ENCODE measurements at regions not wholly inside any gene's neighbourhood (a gene's known extent, or its start where the extent isn't known, plus 50 kb on each side); places are given as distances from the start of the nearest gene placed in this dataset.

GRCh38 chr1:48082271-48082962, 85.2 kb upstream of the TRABD2B start:
- TF ChIP-seq JUNB (IDR thresholded peaks at IDR 0.05; ENCODE audit: unreplicated experiment) (no peak), EZH2 (IDR thresholded peaks at IDR 0.05; ENCODE audit: low read depth, unreplicated experiment) (no peak), EZH2phosphoT487 (IDR thresholded peaks at IDR 0.05; ENCODE audit: unreplicated experiment) (no peak), CTCF (conservative IDR thresholded peaks at IDR 0.05; ENCODE audit: low read depth in 2 of 2) (no peak), CREB1 (CRISPR knock-in tag; IDR thresholded peaks at IDR 0.05; ENCODE audit: low read depth) (no peak), ETS1 (IDR thresholded peaks at IDR 0.05) (no peak)

GRCh38 chr1:48080331-48081255, 83.4 kb upstream of the TRABD2B start:
- H3K27ac ChIP-seq (ENCODE audit: low read depth), result no peak overlapping the region
- H4K20me1 ChIP-seq (replicated peaks; ENCODE audit: insufficient read depth), result no peaks in the 10 kb centered on the region
- no peaks in the 10 kb centered on the region for H3K9me2 ChIP-seq (ENCODE audit: insufficient read depth)
- H3K27ac Mint-ChIP-seq, result no peak overlapping the region
- no peak overlapping the region for H3K4me2 ChIP-seq
- H3K27me3 Mint-ChIP-seq (ENCODE audit: insufficient read depth, low read depth, poor library complexity), result peaks cover 8% of the 10 kb centered on the region
- H3F3A ChIP-seq (replicated peaks; ENCODE audit: low read depth), result no peaks in the 10 kb centered on the region
- H2AFZ ChIP-seq, result no peak overlapping the region
- H3K79me2 ChIP-seq (replicated peaks; ENCODE audit: insufficient read depth), result no peaks in the 10 kb centered on the region
- H3K4me3 ChIP-seq, result no peak overlapping the region
- DNase-seq (ENCODE audit: low spot score), result no peak
- no peak overlapping the region for H3K4me3 Mint-ChIP-seq
- H3K36me3 Mint-ChIP-seq (ENCODE audit: low read depth), result no peaks in the 10 kb centered on the region
- H3K36me3 ChIP-seq (ENCODE audit: insufficient read depth), result no peaks in the 10 kb centered on the region
- no peaks in the 10 kb centered on the region for H3K4me1 Mint-ChIP-seq
- no peaks in the 10 kb centered on the region for H3K9me3 Mint-ChIP-seq
- no peak for ATAC-seq
- H3K27me3 ChIP-seq (ENCODE audit: insufficient read depth), result no peaks in the 10 kb centered on the region
- no peaks in the 10 kb centered on the region for H3K4me1 ChIP-seq (ENCODE audit: insufficient read depth)
- TF ChIP-seq REST (IDR thresholded peaks at IDR 0.05; ENCODE audit: unreplicated experiment), result no peak
- TF ChIP-seq EZH2 (IDR thresholded peaks at IDR 0.05; ENCODE audit: low read depth, unreplicated experiment), result no peak
- TF ChIP-seq EZH2phosphoT487 (IDR thresholded peaks at IDR 0.05; ENCODE audit: unreplicated experiment), result no peak
- TF ChIP-seq ZNF331 (CRISPR knock-in tag; IDR thresholded peaks at IDR 0.05; ENCODE audit: low read depth), result no peak
- no peak for TF ChIP-seq ZNF114 (CRISPR knock-in tag; IDR thresholded peaks at IDR 0.05)
- no peak for TF ChIP-seq POLR2AphosphoS5 (IDR thresholded peaks at IDR 0.05; ENCODE audit: low read depth)
- TF ChIP-seq STAT1 (IDR thresholded peaks at IDR 0.05; ENCODE audit: unreplicated experiment), result no peak
- no peak for TF ChIP-seq NANOG (IDR thresholded peaks at IDR 0.05; ENCODE audit: borderline replicate concordance)

More at GRCh38 chr1:48082271-48082962, 85.2 kb upstream of the TRABD2B start:
- DNase-seq (ENCODE audit: low spot score), result no peak
- Histone ChIP-seq H3F3A (replicated peaks; ENCODE audit: low read depth) (no peaks in the 10 kb centered on the region), H3K9me2 (ENCODE audit: insufficient read depth) (no peaks in the 10 kb centered on the region), H3K27ac (ENCODE audit: low read depth) (no peak overlapping the region), H4K20me1 (replicated peaks; ENCODE audit: insufficient read depth) (no peaks in the 10 kb centered on the region), H3K36me3 (ENCODE audit: insufficient read depth) (no peaks in the 10 kb centered on the region), H3K4me2 (no peak overlapping the region), H2AFZ (no peak overlapping the region), H3K4me3 (no peak overlapping the region), H3K79me2 (replicated peaks; ENCODE audit: insufficient read depth) (no peaks in the 10 kb centered on the region), H3K4me1 (ENCODE audit: insufficient read depth) (no peaks in the 10 kb centered on the region), H3K27me3 (ENCODE audit: insufficient read depth) (no peaks in the 10 kb centered on the region)
- peaks cover 6% of the 10 kb centered on the region for H3K27me3 Mint-ChIP-seq (ENCODE audit: insufficient read depth, low read depth, poor library complexity)
- no peaks in the 10 kb centered on the region for H3K36me3 Mint-ChIP-seq (ENCODE audit: low read depth)
- H3K4me3 Mint-ChIP-seq, result no peak overlapping the region
- ATAC-seq, result no peak
- peaks cover 4% of the 10 kb centered on the region; the same call in 2 of the 3 replicates for H3K4me1 Mint-ChIP-seq
- H3K9me3 Mint-ChIP-seq, result no peaks in the 10 kb centered on the region
- no peak overlapping the region for H3K27ac Mint-ChIP-seq
